ENCODE measurements at regions not wholly inside any gene's neighbourhood (a gene's known extent, or its start where the extent isn't known, plus 50 kb on each side); places are given as distances from the start of the nearest gene placed in this dataset.

GRCh38 chr3:110897046-110897445 lies 174.6 kb upstream of the NECTIN3 start:
- Histone ChIP-seq H3K4me3 (replicated peaks; ENCODE audit: insufficient read depth, low read length) (no peak overlapping the region), H3K27ac (replicated peaks) (no peak overlapping the region), H3K27me3 (ENCODE audit: insufficient read depth, poor library complexity, severe bottlenecking) (no peaks in the 10 kb centered on the region)
- TF ChIP-seq REST (IDR thresholded peaks at IDR 0.05; ENCODE audit: insufficient replicate concordance, low read depth) (no peak), POLR2AphosphoS5 (IDR thresholded peaks at IDR 0.05; ENCODE audit: low read depth) (no peak), SPI1 (IDR thresholded peaks at IDR 0.05; ENCODE audit: borderline replicate concordance, low read depth) (no peak), CTCF (IDR thresholded peaks at IDR 0.05; ENCODE audit: insufficient read depth, low read length) (no peak), GABPA (IDR thresholded peaks at IDR 0.05; ENCODE audit: low read depth) (no peak)
- DNase-seq (ENCODE audit: low read depth in 1 of 2, low spot score in 1 of 2), result no peak

- TF ChIP-seq SPI1 (IDR thresholded peaks at IDR 0.05; ENCODE audit: borderline replicate concordance, low read depth) (no peak), CTCF (IDR thresholded peaks at IDR 0.05; ENCODE audit: insufficient read depth, low read length) (no peak), POLR2AphosphoS5 (IDR thresholded peaks at IDR 0.05; ENCODE audit: low read depth) (no peak), GABPA (IDR thresholded peaks at IDR 0.05; ENCODE audit: low read depth) (no peak), REST (IDR thresholded peaks at IDR 0.05; ENCODE audit: insufficient replicate concordance, low read depth) (no peak)
These were observed 171.0 kb upstream of the NECTIN3 start for GRCh38 chr3:110900576-110900975.

GRCh38 chr3:110901536-110901935 lies 170.1 kb upstream of the NECTIN3 start:
- Histone ChIP-seq H3K4me3 (replicated peaks; ENCODE audit: insufficient read depth, low read length) (no peak overlapping the region), H3K27ac (replicated peaks) (no peak overlapping the region), H3K27me3 (ENCODE audit: insufficient read depth, poor library complexity, severe bottlenecking) (no peaks in the 10 kb centered on the region)
- no peak for TF ChIP-seq CTCF (IDR thresholded peaks at IDR 0.05; ENCODE audit: insufficient read depth, low read length)
- no peak for TF ChIP-seq REST (IDR thresholded peaks at IDR 0.05; ENCODE audit: insufficient replicate concordance, low read depth)
- TF ChIP-seq GABPA (IDR thresholded peaks at IDR 0.05; ENCODE audit: low read depth), result no peak
- no peak for TF ChIP-seq POLR2AphosphoS5 (IDR thresholded peaks at IDR 0.05; ENCODE audit: low read depth)
- TF ChIP-seq SPI1 (IDR thresholded peaks at IDR 0.05; ENCODE audit: borderline replicate concordance, low read depth), result no peak
- DNase-seq (ENCODE audit: low read depth in 1 of 2, low spot score in 1 of 2), result no peak

More at GRCh38 chr3:110900576-110900975, 171.0 kb upstream of the NECTIN3 start:
- Histone ChIP-seq H3K4me3 (replicated peaks; ENCODE audit: insufficient read depth, low read length) (no peak overlapping the region), H3K27ac (replicated peaks) (no peak overlapping the region), H3K27me3 (ENCODE audit: insufficient read depth, poor library complexity, severe bottlenecking) (no peaks in the 10 kb centered on the region)
- no peak for DNase-seq (ENCODE audit: low read depth in 1 of 2, low spot score in 1 of 2)
